Activated B cell treated with CpG ODN at 0.5 μM for 24 hours (primary cell): ENCODE measurements at regions not wholly inside any gene's neighbourhood (a gene's known extent, or its start where the extent isn't known, plus 50 kb on each side); places are given as distances from the start of the nearest gene placed in this dataset.

Experiments used
- ATAC-seq: fragments of 200-7000 bp; cut with Tn5 transposase; one replicate; pipeline ENCODE4 v1.10.0; 2021; ENCODE audit warnings: low read depth, mild to moderate bottlenecking, moderate library complexity
- CTCF ChIA-PET: fragments of 350-600 bp; sonication (Branson Sonifier 250); formaldehyde crosslinking; loops from one replicate; lab custom pipeline; 2021; ENCODE audit warnings: antibody characterized with exemption; lab: Charles Lee
- POLR2A ChIA-PET: fragments of 350-600 bp; sonication (Branson Sonifier 250); formaldehyde crosslinking; loops from one replicate; lab custom pipeline; 2021; ENCODE audit warnings: antibody characterized with exemption; lab: Charles Lee
- DNase-seq: peaks from one replicate; pipeline ENCODE4 v3.0.0; 2022
- H3K27ac Mint-ChIP-seq: one replicate; pipeline ENCODE4 v1.8.0; 2020; ENCODE audit warnings: mixed read lengths
- H3K27me3 Mint-ChIP-seq: one replicate; pipeline ENCODE4 v1.8.0; 2021; ENCODE audit warnings: mixed read lengths
- H3K36me3 Mint-ChIP-seq: one replicate; pipeline ENCODE4 v1.8.0; 2021; ENCODE audit warnings: low read depth, mixed read lengths
- H3K4me1 Mint-ChIP-seq: one replicate; pipeline ENCODE4 v1.8.0; 2021; ENCODE audit warnings: mixed read lengths
- H3K4me3 Mint-ChIP-seq: one replicate; pipeline ENCODE4 v1.8.0; 2020; ENCODE audit warnings: mild to moderate bottlenecking, mixed read lengths
- H3K9me3 Mint-ChIP-seq: one replicate; pipeline ENCODE4 v1.8.0; 2020; ENCODE audit warnings: mixed read lengths
- intact Hi-C: fragments of 100-400 bp; cut with micrococcal nuclease; formaldehyde crosslinking; loops from one replicate; pipeline ENCODE4 v1.15.1; 2024
- TF ChIP-seq, protein P1 (sequence below): fragments of 200-600 bp; IDR thresholded peaks from one replicate; pipeline ENCODE4 v1.8.0; 2022; ENCODE audit warnings: antibody characterized with exemption, mild to moderate bottlenecking

DNA sequence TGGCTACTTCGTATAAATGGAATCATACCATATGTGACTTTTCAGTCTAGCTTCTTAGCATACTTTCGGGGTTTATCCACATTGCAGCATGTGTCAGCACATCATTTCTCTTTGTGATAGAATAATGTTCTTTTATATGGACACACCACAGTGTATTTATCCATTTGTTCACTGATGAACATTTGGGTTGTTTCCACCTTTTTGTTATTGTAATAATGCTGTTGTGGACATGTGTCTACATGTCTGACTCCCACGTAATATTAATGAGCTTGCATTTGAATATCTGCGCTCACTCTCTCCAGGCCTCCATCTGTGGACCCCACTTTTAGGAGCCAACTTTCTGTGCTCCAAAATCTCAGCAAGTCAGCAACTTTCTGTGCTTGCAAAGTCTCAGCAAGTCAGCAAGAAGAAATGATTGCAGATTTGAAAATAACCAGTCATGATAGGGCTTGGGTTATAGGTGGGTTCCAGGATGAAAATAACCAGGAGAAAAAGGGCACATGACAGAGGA lies 53.9 kb upstream of the GALNT18 start:
- ATAC-seq: no peak

DNA sequence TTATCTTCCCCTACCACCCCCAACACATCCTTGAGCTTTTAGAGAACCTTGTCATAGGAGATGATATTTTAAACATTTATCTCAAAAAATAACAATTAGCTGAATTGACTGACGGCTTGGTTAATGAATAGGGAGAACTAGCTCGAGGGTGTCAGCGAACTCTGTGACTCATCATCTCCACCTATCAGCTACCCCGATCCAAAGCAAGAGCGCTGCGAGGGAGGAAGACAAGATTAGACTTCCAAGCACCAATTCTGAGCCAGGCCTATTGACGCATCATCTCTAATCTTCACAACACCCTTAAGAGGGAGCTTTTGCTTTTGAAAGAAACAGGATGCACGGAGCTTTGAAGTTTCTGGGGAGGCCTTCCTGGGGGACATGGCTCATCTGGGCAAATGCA lies 51.0 kb upstream of the GALNT18 start:
- ATAC-seq (no peak), DNase-seq (no peak)
- Mint-ChIP-seq H3K27ac (no peak overlapping the region), H3K36me3 (no peaks in the 10 kb centered on the region), H3K27me3 (peaks cover 5% of the 10 kb centered on the region), H3K9me3 (no peaks in the 10 kb centered on the region), H3K4me1 (no peaks in the 10 kb centered on the region), H3K4me3 (no peak overlapping the region)
- intact Hi-C loops: no loop called here
- ChIA-PET POLR2A (no interaction called here), CTCF (no interaction called here)
- TF ChIP-seq, protein P1, sequence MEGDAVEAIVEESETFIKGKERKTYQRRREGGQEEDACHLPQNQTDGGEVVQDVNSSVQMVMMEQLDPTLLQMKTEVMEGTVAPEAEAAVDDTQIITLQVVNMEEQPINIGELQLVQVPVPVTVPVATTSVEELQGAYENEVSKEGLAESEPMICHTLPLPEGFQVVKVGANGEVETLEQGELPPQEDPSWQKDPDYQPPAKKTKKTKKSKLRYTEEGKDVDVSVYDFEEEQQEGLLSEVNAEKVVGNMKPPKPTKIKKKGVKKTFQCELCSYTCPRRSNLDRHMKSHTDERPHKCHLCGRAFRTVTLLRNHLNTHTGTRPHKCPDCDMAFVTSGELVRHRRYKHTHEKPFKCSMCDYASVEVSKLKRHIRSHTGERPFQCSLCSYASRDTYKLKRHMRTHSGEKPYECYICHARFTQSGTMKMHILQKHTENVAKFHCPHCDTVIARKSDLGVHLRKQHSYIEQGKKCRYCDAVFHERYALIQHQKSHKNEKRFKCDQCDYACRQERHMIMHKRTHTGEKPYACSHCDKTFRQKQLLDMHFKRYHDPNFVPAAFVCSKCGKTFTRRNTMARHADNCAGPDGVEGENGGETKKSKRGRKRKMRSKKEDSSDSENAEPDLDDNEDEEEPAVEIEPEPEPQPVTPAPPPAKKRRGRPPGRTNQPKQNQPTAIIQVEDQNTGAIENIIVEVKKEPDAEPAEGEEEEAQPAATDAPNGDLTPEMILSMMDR: no peak

More for the DNA sequence above, 53.9 kb upstream of the GALNT18 start:
- peaks cover 3% of the 10 kb centered on the region for H3K27me3 Mint-ChIP-seq
- TF ChIP-seq, protein P1: no peak
- DNase-seq: no peak
- H3K36me3 Mint-ChIP-seq: no peaks in the 10 kb centered on the region
- H3K4me1 Mint-ChIP-seq: no peaks in the 10 kb centered on the region
- no peak overlapping the region for H3K4me3 Mint-ChIP-seq
- H3K9me3 Mint-ChIP-seq: no peaks in the 10 kb centered on the region
- H3K27ac Mint-ChIP-seq: no peak overlapping the region
- intact Hi-C loops: no loop called here
- CTCF ChIA-PET: no interaction called here
- POLR2A ChIA-PET: no interaction called here

DNA sequence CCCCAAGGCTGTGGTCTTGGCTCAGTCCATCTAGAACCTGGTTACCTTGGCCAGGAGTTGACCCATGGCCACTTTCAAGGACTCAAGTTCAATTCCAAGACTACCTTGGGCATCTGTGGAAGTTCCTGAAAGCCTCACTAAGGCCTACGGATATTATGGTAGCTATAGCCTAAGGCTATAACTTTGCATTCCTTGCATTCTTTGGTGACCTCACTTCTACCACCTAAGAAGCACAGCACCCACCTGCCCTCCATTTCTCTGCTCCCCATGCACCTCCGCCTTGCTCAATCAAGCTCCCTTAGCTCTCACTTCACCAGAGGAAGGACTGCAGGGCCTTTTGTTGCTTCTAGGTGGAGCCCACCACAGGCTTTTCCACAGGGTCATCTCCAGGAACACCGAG lies 50.3 kb upstream of the GALNT18 start:
- POLR2A ChIA-PET: no interaction called here
- H3K27me3 Mint-ChIP-seq: peaks cover 12% of the 10 kb centered on the region
- H3K4me3 Mint-ChIP-seq: no peak overlapping the region
- TF ChIP-seq, protein P1: no peak
- no peak for DNase-seq
- H3K27ac Mint-ChIP-seq: no peak overlapping the region
- peaks cover 4% of the 10 kb centered on the region for H3K9me3 Mint-ChIP-seq
- no peak for ATAC-seq
- H3K4me1 Mint-ChIP-seq: no peaks in the 10 kb centered on the region
- CTCF ChIA-PET: no interaction called here
- H3K36me3 Mint-ChIP-seq: no peaks in the 10 kb centered on the region
- intact Hi-C loops: no loop called here
